ENCODE measurements at regions not wholly inside any gene's neighbourhood (a gene's known extent, or its start where the extent isn't known, plus 50 kb on each side); places are given as distances from the start of the nearest gene placed in this dataset.

DNA sequence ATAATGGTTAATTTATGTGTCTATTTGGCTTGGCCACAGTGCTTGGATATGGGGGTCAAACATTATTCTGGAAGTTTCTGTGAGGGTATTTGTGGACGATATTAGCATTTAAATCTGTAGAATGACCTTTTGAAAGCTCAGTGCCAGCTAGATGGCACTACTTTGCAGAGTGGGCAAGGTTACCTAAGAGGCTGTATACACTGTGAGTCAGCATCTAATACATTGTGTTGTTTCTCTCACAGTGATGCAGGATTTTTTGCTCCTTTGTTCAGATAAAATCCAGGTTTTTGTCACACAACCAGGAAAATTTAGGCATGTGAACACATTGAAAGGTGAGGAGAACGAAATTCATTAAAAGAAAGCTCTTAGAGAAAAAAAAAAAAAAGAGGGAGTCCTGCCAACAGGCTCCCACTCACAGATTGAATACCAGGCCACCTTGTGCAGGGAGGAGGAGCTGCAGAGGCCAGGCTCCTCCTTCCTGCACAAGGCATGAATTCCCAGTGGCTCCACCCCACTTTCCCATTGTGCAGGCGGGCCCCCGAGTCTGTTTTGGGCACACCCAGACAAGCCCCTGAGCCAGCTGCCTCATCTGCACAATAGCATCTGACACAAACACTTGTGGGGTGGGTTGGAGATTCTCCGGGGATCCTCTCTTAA lies 551.0 kb upstream of the ATXN8OS start:
- Histone ChIP-seq H3K27me3 (ENCODE audit: insufficient read depth, poor library complexity, severe bottlenecking) (no peaks in the 10 kb centered on the region), H3K27ac (replicated peaks) (no peak overlapping the region), H3K4me3 (replicated peaks; ENCODE audit: insufficient read depth, low read length) (no peak overlapping the region)
- DNase-seq (ENCODE audit: low read depth in 1 of 2, low spot score in 1 of 2): no peak
- TF ChIP-seq, protein P1, sequence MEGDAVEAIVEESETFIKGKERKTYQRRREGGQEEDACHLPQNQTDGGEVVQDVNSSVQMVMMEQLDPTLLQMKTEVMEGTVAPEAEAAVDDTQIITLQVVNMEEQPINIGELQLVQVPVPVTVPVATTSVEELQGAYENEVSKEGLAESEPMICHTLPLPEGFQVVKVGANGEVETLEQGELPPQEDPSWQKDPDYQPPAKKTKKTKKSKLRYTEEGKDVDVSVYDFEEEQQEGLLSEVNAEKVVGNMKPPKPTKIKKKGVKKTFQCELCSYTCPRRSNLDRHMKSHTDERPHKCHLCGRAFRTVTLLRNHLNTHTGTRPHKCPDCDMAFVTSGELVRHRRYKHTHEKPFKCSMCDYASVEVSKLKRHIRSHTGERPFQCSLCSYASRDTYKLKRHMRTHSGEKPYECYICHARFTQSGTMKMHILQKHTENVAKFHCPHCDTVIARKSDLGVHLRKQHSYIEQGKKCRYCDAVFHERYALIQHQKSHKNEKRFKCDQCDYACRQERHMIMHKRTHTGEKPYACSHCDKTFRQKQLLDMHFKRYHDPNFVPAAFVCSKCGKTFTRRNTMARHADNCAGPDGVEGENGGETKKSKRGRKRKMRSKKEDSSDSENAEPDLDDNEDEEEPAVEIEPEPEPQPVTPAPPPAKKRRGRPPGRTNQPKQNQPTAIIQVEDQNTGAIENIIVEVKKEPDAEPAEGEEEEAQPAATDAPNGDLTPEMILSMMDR (IDR thresholded peaks at IDR 0.05; ENCODE audit: insufficient read depth, low read length): no peak
- TF ChIP-seq SPI1 (IDR thresholded peaks at IDR 0.05; ENCODE audit: borderline replicate concordance, low read depth) (no peak), GABPA (IDR thresholded peaks at IDR 0.05; ENCODE audit: low read depth) (no peak), POLR2AphosphoS5 (IDR thresholded peaks at IDR 0.05; ENCODE audit: low read depth) (no peak)
- TF ChIP-seq, protein P2, sequence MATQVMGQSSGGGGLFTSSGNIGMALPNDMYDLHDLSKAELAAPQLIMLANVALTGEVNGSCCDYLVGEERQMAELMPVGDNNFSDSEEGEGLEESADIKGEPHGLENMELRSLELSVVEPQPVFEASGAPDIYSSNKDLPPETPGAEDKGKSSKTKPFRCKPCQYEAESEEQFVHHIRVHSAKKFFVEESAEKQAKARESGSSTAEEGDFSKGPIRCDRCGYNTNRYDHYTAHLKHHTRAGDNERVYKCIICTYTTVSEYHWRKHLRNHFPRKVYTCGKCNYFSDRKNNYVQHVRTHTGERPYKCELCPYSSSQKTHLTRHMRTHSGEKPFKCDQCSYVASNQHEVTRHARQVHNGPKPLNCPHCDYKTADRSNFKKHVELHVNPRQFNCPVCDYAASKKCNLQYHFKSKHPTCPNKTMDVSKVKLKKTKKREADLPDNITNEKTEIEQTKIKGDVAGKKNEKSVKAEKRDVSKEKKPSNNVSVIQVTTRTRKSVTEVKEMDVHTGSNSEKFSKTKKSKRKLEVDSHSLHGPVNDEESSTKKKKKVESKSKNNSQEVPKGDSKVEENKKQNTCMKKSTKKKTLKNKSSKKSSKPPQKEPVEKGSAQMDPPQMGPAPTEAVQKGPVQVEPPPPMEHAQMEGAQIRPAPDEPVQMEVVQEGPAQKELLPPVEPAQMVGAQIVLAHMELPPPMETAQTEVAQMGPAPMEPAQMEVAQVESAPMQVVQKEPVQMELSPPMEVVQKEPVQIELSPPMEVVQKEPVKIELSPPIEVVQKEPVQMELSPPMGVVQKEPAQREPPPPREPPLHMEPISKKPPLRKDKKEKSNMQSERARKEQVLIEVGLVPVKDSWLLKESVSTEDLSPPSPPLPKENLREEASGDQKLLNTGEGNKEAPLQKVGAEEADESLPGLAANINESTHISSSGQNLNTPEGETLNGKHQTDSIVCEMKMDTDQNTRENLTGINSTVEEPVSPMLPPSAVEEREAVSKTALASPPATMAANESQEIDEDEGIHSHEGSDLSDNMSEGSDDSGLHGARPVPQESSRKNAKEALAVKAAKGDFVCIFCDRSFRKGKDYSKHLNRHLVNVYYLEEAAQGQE (IDR thresholded peaks at IDR 0.05; ENCODE audit: insufficient replicate concordance, low read depth): no peak

DNA sequence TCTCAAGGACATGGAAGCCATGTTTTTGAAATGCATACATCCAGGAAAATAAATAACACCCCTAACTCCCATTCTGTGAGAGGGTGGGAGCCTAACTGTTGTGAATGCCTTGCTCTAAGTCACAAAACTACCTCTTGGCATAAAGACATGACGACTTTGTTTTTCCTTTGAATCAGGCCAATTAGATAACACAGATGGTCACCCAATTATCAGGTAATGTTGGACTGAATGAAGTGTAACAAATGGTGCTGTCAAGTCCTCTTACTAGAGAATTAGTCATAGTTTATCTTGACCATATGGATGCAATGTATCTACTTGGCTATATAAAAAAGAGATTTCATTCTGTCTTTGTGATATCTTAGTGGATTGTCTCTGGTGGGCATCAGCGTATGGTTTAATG lies 553.6 kb upstream of the ATXN8OS start:
- TF ChIP-seq, protein P1 (IDR thresholded peaks at IDR 0.05; ENCODE audit: insufficient read depth, low read length): no peak
- TF ChIP-seq, protein P2 (IDR thresholded peaks at IDR 0.05; ENCODE audit: insufficient replicate concordance, low read depth): no peak
- TF ChIP-seq GABPA (IDR thresholded peaks at IDR 0.05; ENCODE audit: low read depth): no peak
- no peaks in the 10 kb centered on the region for H3K27me3 ChIP-seq (ENCODE audit: insufficient read depth, poor library complexity, severe bottlenecking)
- no peak overlapping the region for H3K4me3 ChIP-seq (replicated peaks; ENCODE audit: insufficient read depth, low read length)
- DNase-seq (ENCODE audit: low read depth in 1 of 2, low spot score in 1 of 2): no peak
- no peak overlapping the region for H3K27ac ChIP-seq (replicated peaks)

DNA sequence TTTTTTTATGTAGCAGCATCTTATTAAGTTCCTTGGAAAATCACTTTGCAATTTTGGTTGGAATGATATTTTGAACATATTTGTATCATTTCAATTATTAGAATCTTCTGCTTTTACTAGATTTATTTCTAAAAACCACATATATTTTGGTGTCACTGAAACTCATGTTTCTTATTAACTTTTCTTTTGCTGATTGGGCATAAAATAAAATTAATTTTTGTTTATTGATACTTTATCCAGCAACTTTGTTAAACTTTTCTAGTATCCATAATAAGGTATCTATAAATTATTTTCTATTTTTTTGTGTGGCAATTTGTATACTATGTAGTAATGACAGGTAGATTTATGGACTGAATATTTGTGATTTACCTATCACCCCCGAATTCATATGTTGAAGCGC lies 556.4 kb upstream of the ATXN8OS start:
- TF ChIP-seq, protein P1 (IDR thresholded peaks at IDR 0.05; ENCODE audit: insufficient read depth, low read length): no peak
- no peak for TF ChIP-seq POLR2AphosphoS5 (IDR thresholded peaks at IDR 0.05; ENCODE audit: low read depth)
- no peak for TF ChIP-seq SPI1 (IDR thresholded peaks at IDR 0.05; ENCODE audit: borderline replicate concordance, low read depth)
- no peak for TF ChIP-seq GABPA (IDR thresholded peaks at IDR 0.05; ENCODE audit: low read depth)
- TF ChIP-seq, protein P2 (IDR thresholded peaks at IDR 0.05; ENCODE audit: insufficient replicate concordance, low read depth): no peak
- no peak overlapping the region for H3K27ac ChIP-seq (replicated peaks)
- H3K4me3 ChIP-seq (replicated peaks; ENCODE audit: insufficient read depth, low read length): no peak overlapping the region
- no peak for DNase-seq (ENCODE audit: low read depth in 1 of 2, low spot score in 1 of 2)
- H3K27me3 ChIP-seq (ENCODE audit: insufficient read depth, poor library complexity, severe bottlenecking): no peaks in the 10 kb centered on the region

All from HL-60 (cell line).